IPS DF 4.7 (cell line): ENCODE measurements at regions not wholly inside any gene's neighbourhood (a gene's known extent, or its start where the extent isn't known, plus 50 kb on each side); places are given as distances from the start of the nearest gene placed in this dataset.

Experiments
- DNase-seq: peaks from one replicate; pipeline ENCODE4 v3.0.0-alpha.2; 2013; ENCODE audit warnings: low spot score; ENCODE audit errors: extremely low read depth

DNA sequence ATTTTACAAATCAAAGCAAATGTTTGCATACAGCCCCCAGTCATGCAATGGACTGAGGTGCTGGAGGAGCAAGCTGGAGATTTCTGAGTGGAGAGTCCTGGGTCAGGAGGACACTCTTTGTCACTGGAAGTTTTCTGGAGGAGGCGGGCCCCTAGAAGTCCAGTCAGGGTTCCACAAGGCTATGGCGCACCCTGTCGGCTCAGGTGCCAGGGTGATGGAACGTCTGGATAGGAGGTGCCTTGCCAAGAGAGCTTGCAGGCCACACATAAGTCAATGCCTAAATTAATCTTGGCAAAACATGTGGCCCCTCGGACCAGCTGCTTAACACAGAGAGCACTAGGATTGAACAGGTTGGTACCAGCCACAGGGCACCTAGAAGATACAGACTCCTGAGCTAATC, 174.7 kb upstream of the CADM1 start:
- no peak for DNase-seq

GRCh38 chr11:115677190-115677589, 173.0 kb upstream of the CADM1 start:
- DNase-seq = no peak

DNA sequence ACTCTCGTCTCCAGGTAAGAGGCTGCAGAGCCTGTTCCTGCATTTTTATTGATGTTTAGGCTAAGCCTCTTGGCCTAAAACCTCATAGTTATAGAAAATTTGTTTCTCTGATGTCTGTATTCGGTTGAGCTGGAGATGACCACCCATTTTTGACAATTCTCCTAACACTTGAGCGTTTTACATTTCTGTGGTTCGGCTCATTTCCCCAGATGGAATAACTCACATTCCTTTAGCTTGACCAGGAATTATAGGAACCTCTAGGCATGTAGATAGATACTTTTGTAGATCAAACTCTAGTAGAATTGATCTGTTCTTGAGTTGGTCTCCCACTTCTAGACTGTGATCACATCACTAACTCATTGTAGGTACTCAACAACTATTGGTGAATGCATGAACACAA, 172.6 kb upstream of the CADM1 start:
- no peak for DNase-seq

DNA sequence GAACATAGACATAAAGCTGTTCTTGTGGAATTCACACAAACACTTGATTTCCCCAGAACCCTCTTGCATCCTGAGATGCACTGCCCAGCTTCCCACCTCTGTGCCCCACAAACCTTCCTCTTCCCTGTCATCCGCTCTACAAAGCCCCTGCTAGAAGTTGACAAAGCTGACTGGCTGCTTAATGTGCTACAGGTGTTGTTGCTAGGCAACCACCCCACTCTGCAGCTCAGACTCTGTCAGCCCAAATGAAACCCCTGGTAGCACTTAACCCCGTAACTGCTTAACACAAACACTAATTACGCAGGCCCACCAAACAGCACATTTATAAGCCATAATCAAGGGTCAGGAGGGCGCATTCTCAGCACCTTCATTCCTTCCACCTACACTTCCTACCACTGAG, 172.0 kb upstream of the CADM1 start:
- DNase-seq = no peak

DNA sequence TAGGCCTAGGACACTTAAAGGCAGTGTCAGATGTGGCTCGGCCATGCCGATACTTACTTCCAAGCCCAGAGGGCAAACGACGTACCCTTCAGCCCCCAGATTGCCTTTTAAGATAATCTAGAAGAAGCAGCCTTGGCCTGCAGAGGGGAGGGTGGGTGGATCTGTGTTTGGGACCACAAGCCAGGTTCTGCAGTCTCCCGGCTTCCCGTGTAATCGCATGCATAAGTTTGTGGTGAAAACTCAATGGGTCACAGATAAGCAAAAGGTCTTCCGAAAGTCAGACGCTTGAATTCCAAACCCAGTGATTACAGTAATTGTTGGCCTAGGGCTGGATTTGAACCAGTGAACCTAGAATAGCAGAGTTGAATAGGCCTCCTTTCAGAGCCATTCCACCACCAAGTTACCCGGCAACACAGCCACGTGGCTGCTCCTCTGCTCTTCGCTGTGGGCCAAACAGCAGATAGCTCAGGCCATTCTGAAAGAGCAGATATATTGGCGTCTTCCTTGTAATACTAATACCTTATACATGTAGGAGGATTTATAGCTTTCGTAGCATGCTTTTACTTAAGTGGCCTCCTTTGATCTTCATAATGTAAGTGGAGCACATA, 170.8 kb upstream of the CADM1 start:
- DNase-seq = no peak

GRCh38 chr11:115674176-115674936, 170.1 kb upstream of the CADM1 start:
- no peak for DNase-seq

DNA sequence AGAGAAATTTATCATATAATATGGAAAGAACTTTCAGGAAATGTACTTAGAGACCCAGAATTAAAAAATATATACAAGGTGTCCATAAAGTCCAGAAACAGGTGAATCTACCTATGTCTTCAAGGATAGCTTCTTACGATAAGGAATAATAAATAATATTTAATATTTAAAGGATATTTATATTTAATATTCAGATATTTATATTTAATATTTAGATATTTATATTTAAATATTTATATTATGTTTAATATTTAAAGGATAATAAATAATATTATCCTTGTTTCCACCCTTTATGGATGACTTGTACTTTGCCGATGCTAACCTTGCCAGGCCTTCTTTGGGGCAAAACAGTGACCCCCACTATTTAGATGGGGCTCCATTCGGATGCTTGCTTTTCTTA, 169.5 kb upstream of the CADM1 start:
- DNase-seq = no peak

DNA sequence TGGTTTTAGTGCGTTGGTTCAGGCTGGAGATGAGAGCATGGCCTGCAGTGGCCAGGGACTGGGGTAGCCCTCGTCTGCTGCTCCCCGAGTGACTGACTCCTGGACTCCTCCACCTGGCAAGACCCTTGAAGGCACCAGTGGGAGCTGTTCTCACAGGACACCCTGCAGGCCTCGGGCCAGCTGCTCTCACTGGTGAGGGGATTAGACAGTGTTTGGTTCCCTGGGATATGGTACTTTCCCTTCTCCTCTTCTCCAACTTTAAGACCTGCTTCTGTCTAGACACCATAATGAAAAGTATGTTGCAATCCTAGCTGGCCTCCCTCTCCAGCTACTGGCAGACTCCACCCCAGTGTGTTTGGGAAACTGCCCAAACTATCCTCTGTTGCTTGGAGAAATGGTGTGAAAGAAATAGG, 168.8 kb upstream of the CADM1 start:
- no peak for DNase-seq

DNA sequence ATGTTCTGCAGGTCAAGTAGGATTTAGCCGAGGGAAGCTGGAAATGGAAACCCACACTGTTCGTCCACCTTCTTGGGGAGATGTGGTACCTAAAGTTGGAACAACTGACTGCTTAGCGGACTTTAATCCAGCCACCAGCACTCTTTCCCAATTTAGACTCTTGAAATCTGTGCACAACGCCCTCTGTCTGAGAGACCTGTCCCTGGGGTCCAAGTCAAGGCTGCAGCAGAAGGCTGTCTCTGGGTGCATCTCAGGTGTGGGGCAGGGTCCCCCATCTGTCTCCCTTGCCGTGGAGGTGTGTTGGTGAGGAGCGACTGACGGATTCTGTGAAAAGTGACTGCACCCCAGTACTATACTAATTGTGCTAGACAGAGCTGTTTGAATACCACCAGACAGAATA, 168.2 kb upstream of the CADM1 start:
- no peak for DNase-seq

GRCh38 chr11:115670538-115671205, 166.5 kb upstream of the CADM1 start:
- no peak for DNase-seq

GRCh38 chr11:115665958-115666357, 161.7 kb upstream of the CADM1 start:
- no peak for DNase-seq

- DNase-seq = no peak
These were observed 161.1 kb upstream of the CADM1 start for GRCh38 chr11:115665175-115665821.

DNA sequence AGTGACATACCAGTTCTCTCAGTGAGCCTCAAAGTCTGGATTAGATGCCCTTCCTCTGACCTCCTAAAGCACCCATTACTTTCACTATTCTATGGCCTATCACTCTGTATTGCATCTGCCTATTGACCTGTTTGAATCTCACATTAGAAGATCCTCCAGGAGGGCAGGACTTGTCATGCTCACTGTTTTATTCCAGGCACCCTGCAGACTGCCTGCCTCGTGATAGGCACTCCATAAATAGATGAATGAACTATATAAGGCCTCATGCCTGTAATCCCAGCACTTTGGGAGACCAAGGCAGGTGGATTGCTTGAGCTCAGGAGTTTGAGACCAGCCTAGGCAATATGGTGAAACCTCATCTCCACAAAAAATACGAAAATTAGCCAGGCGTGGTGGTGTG, 160.1 kb upstream of the CADM1 start:
- DNase-seq = no peak

- DNase-seq = no peak
These were observed 159.6 kb upstream of the CADM1 start for GRCh38 chr11:115663790-115664189.

- no peak for DNase-seq
These were observed 156.0 kb upstream of the CADM1 start for GRCh38 chr11:115660030-115660805.

- no peak for DNase-seq
These were observed 155.1 kb upstream of the CADM1 start for GRCh38 chr11:115659061-115659963.

GRCh38 chr11:115657586-115657985, 153.4 kb upstream of the CADM1 start:
- no peak for DNase-seq

- DNase-seq = no peak
These were observed 152.5 kb upstream of the CADM1 start for GRCh38 chr11:115656669-115657068.

- no peak for DNase-seq
These were observed 151.8 kb upstream of the CADM1 start for GRCh38 chr11:115656041-115656440.

GRCh38 chr11:115654792-115655191, 150.6 kb upstream of the CADM1 start:
- no peak for DNase-seq
